ENCODE measurements at regions not wholly inside any gene's neighbourhood (a gene's known extent, or its start where the extent isn't known, plus 50 kb on each side); places are given as distances from the start of the nearest gene placed in this dataset.

DNA sequence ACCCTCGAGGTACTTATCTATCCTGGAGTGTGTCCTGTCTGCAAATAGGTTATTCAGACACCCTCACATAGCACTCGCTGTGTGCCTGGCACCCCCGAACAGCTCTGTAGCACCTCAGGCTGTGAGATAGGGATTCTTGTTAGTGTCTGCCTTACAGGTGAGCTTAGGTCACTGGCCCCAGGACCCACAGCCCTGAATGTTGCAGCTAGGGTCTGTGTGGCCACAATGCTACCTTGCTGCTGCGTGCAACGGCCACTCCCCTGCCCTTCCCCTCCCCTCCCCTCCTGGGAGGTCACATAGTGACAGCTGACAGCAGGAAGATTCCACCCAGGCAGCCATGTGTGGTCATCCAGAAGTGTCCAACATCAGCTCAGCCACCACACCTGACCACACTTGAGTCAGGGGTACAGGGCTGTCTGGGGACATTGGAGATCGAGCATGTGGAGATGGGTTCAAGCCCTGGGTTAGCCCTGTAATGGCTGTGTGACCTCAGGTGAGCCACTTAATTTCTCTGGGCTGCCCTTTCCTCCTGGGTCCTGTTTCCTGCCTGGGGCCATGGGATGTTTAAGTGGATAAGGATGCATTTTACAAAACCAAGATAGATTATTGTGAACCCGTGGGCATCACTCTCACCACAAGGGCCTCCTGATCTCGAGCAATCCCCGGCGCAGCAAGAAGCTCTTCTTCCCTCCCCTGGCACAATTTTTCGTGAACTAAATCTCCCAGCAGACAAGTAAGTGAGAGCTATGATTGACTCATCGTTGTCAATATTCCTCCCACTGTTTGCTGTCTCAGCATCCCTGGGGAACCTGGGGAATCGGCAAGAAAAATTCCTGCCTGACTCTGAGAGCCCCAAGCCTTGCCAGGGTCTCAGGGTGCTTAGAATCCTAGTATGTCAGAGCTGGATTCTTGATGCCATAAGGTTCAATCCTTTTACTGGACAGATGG, 208.7 kb downstream of the PTPRU start:
- no peak overlapping the region for H3K27ac ChIP-seq (ENCODE audit: low read depth, low read length)
- H3K36me3 ChIP-seq (ENCODE audit: insufficient read depth, low read length), result no peaks in the 10 kb centered on the region
- H3K9me3 ChIP-seq (ENCODE audit: low read length), result no peaks in the 10 kb centered on the region
- no peaks in the 10 kb centered on the region for H3K4me1 ChIP-seq (ENCODE audit: insufficient read depth, low read length)
- H3K4me3 ChIP-seq (ENCODE audit: low read depth in 1 of 2, low read length in 2 of 2), result no peak overlapping the region
- no peaks in the 10 kb centered on the region for H3K27me3 ChIP-seq (ENCODE audit: control insufficient read depth in 1 of 2, insufficient read depth in 2 of 2, low read length in 2 of 2)
- H3K9ac ChIP-seq (ENCODE audit: low read length), result no peak overlapping the region

DNA sequence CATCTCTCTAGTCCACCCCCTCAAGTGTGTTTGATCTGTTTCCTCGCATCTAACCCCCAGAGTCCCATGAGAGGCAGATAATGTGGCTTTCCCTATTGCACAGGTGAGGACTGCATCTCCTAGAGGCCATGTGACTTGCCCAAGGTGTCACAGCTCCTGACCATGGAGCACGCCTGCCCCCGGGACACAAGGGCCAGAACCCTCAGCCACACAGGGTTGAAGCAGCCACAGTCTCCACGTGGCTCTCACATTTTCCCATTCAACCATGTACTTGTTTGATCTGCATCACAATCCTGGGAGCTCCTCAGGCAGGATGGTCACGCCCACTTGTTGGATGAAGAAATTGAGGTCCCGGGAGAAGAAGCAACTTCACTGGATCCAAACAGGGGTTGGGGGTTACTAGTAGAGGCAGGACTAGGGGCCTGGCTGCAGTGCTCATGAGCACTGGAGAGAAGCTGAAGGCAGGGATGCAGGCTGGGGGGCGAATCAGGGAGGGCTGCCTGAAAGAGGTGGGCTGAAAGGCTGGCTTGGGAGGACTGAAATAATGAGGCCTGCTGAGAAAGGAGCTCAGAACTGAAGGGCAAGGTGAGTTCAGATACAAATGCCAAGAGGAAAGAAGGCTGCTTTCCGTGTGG, 207.9 kb downstream of the PTPRU start:
- no peak overlapping the region for H3K9ac ChIP-seq (ENCODE audit: low read length)
- H3K9me3 ChIP-seq (ENCODE audit: low read length), result no peaks in the 10 kb centered on the region
- no peak overlapping the region for H3K27ac ChIP-seq (ENCODE audit: low read depth, low read length)
- H3K27me3 ChIP-seq (ENCODE audit: control insufficient read depth in 1 of 2, insufficient read depth in 2 of 2, low read length in 2 of 2), result no peaks in the 10 kb centered on the region
- H3K4me1 ChIP-seq (ENCODE audit: insufficient read depth, low read length), result no peaks in the 10 kb centered on the region
- no peaks in the 10 kb centered on the region for H3K36me3 ChIP-seq (ENCODE audit: insufficient read depth, low read length)
- no peak overlapping the region for H3K4me3 ChIP-seq (ENCODE audit: low read depth in 1 of 2, low read length in 2 of 2)

DNA sequence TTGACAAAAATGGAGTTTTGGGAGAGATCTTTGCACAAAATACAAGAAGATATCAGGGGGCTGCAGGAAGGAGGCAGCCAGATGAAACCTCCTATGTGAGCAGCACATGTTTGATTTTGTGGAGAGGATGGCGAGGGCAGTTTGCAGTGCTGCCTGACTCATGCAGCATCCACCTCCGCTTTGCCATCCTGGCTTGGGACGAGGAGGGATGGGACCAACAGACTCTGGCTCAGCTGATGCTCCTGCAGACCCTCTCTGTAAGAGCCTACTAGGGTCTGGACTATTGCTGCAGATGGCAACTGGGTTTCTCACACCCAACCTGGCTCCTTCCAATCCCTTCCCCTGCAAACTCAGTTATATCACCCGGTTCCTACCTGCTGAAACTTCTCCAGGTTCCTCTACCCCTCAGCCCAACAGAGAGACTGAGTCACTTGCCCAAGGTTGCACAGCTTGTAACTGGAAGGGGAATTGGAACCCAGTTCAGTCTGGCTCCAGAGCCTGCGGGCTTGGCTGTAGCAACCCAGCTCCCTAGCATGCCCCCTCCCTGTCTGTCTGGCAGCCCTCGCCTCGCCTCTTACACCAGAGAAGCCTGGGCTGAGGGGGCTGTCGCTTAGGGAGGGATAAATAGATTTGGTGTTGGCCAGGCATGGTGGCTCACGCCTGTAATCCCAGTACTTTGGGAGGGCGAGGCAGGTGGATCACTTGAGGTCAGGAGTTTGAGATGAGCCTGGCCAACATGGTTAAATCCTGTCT, 205.8 kb downstream of the PTPRU start:
- no peaks in the 10 kb centered on the region for H3K9me3 ChIP-seq (ENCODE audit: low read length)
- H3K27ac ChIP-seq (ENCODE audit: low read depth, low read length), result no peak overlapping the region
- H3K36me3 ChIP-seq (ENCODE audit: insufficient read depth, low read length), result no peaks in the 10 kb centered on the region
- no peak overlapping the region for H3K4me3 ChIP-seq (ENCODE audit: low read depth in 1 of 2, low read length in 2 of 2)
- H3K27me3 ChIP-seq (ENCODE audit: control insufficient read depth in 1 of 2, insufficient read depth in 2 of 2, low read length in 2 of 2), result no peaks in the 10 kb centered on the region
- H3K4me1 ChIP-seq (ENCODE audit: insufficient read depth, low read length), result no peaks in the 10 kb centered on the region
- H3K9ac ChIP-seq (ENCODE audit: low read length), result no peak overlapping the region

DNA sequence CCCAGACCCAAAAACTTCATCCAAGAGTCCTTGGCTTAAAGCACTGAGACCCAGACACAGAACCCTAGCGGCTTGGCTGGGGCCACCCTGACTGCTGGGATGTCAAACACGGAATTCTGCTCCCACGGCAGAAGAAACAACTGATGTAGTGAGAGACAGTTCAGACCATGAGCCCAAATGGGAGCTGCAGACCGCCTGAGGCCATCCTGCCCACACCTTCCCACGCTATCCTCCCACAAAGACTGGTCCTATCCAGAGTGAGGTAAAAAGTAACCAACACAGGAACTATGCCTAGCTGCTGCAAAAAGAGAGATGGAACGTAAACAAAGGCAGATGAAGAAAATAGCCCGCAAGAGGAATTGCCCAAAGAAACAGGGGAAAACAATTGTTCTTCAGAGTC, 203.3 kb downstream of the PTPRU start:
- H3K27me3 ChIP-seq (ENCODE audit: control insufficient read depth in 1 of 2, insufficient read depth in 2 of 2, low read length in 2 of 2), result no peaks in the 10 kb centered on the region
- H3K4me3 ChIP-seq (ENCODE audit: low read depth in 1 of 2, low read length in 2 of 2), result no peak overlapping the region
- no peaks in the 10 kb centered on the region for H3K36me3 ChIP-seq (ENCODE audit: insufficient read depth, low read length)
- H3K4me1 ChIP-seq (ENCODE audit: insufficient read depth, low read length), result no peaks in the 10 kb centered on the region
- no peak overlapping the region for H3K9ac ChIP-seq (ENCODE audit: low read length)
- H3K27ac ChIP-seq (ENCODE audit: low read depth, low read length), result no peak overlapping the region
- no peaks in the 10 kb centered on the region for H3K9me3 ChIP-seq (ENCODE audit: low read length)

DNA sequence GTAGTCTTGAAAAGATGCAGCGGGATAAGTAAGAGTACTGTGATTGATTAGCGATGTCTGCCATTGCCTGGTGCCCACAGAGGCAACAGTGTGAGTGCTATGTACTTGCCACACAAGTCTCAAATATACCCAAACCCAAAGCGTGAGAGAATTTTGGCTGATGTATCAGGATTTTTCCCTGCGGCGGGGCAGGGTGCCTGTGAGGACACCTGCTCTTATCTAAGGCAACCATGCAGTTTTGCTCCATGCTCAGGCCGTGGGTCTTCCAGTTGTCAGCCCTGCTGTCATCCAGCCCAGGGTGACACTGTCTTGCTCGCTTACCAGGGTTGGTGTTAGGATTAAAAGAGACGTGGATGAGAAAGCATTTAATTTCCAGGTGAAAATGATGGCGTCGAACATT, 202.7 kb downstream of the PTPRU start:
- H3K27ac ChIP-seq (ENCODE audit: low read depth, low read length), result no peak overlapping the region
- no peak overlapping the region for H3K4me3 ChIP-seq (ENCODE audit: low read depth in 1 of 2, low read length in 2 of 2)
- no peaks in the 10 kb centered on the region for H3K36me3 ChIP-seq (ENCODE audit: insufficient read depth, low read length)
- H3K9me3 ChIP-seq (ENCODE audit: low read length), result no peaks in the 10 kb centered on the region
- no peaks in the 10 kb centered on the region for H3K27me3 ChIP-seq (ENCODE audit: control insufficient read depth in 1 of 2, insufficient read depth in 2 of 2, low read length in 2 of 2)
- H3K9ac ChIP-seq (ENCODE audit: low read length), result no peak overlapping the region
- H3K4me1 ChIP-seq (ENCODE audit: insufficient read depth, low read length), result no peaks in the 10 kb centered on the region

DNA sequence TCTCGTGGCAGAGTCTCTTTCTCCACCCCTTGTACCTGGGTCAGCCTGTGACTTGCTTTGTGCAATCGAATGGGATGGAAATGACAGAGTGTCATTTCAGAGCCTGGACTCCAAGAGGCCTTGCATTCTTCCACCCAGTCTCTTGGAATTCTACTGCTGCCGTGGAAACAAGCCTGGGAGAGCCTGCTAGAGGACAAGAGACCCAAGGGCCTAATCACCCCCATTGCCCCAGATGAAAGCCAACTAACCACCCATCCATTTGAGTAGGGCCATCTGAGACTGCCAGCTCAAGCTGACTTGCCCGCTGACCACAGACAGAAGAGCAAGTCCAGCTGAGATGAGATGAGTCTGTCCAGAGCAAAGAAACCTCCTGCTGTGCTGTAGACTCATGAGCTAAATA, 201.6 kb downstream of the PTPRU start:
- Histone ChIP-seq H3K36me3 (ENCODE audit: insufficient read depth, low read length) (no peaks in the 10 kb centered on the region), H3K9me3 (ENCODE audit: low read length) (no peaks in the 10 kb centered on the region), H3K27me3 (ENCODE audit: control insufficient read depth in 1 of 2, insufficient read depth in 2 of 2, low read length in 2 of 2) (no peaks in the 10 kb centered on the region), H3K4me1 (ENCODE audit: insufficient read depth, low read length) (no peaks in the 10 kb centered on the region), H3K9ac (ENCODE audit: low read length) (no peak overlapping the region), H3K4me3 (ENCODE audit: low read depth in 1 of 2, low read length in 2 of 2) (no peak overlapping the region), H3K27ac (ENCODE audit: low read depth, low read length) (no peak overlapping the region)

DNA sequence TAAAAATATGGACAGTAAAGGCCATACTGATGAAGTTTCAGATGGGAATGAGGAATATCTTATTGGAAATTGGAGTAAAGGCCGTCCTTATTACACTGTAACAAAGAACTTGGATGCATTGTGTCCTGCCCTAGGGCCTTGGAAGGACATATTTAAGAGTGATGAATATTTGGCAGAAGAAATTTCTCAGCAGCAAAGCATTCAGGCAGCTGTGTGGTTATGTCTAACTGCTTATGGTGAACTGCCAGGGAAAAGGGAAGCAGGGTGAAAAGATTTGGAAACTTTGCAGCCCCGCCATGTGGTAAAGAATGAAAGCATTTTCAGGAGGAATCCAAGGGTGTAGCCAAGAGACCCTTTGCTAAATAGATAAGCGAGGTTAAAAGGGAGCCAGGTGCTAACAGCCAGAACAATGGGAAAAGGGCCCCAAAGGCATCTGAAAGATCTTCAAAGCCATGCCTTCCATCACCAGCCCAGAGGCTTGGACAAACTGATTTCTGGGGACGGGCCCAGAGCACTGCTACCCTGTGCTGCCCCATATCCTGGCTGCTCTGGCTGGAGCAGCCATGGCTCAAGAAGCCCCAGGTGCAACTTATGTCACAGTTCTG, 200.0 kb downstream of the PTPRU start:
- no peaks in the 10 kb centered on the region for H3K27me3 ChIP-seq (ENCODE audit: control insufficient read depth in 1 of 2, insufficient read depth in 2 of 2, low read length in 2 of 2)
- no peak overlapping the region for H3K4me3 ChIP-seq (ENCODE audit: low read depth in 1 of 2, low read length in 2 of 2)
- no peaks in the 10 kb centered on the region for H3K4me1 ChIP-seq (ENCODE audit: insufficient read depth, low read length)
- no peak overlapping the region for H3K9ac ChIP-seq (ENCODE audit: low read length)
- peaks cover 4% of the 10 kb centered on the region for H3K9me3 ChIP-seq (ENCODE audit: low read length)
- no peak overlapping the region for H3K27ac ChIP-seq (ENCODE audit: low read depth, low read length)
- no peaks in the 10 kb centered on the region for H3K36me3 ChIP-seq (ENCODE audit: insufficient read depth, low read length)

DNA sequence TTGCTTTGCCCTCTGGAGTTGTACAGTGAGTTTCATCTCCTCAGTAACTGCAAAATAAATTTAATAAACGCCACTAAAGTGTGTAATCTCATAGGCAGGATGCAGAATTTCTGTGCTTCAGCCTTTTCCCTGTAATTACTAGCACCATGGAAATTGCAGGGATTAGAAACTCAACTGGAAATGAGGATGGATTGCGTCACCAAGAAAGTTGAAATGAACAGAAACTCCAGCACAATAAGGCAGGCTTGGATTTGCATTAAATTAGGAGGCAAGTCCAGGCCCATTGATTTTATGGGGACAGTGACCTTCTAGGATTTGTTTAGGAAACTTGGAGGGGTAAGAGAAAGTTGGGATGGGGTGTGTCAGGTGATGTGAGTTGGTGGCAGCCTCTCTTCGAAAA, 197.5 kb downstream of the PTPRU start:
- Histone ChIP-seq H3K9me3 (ENCODE audit: low read length) (peaks cover 4% of the 10 kb centered on the region), H3K4me1 (ENCODE audit: insufficient read depth, low read length) (no peaks in the 10 kb centered on the region), H3K27me3 (ENCODE audit: control insufficient read depth in 1 of 2, insufficient read depth in 2 of 2, low read length in 2 of 2) (no peaks in the 10 kb centered on the region), H3K36me3 (ENCODE audit: insufficient read depth, low read length) (no peaks in the 10 kb centered on the region), H3K9ac (ENCODE audit: low read length) (no peak overlapping the region), H3K4me3 (ENCODE audit: low read depth in 1 of 2, low read length in 2 of 2) (no peak overlapping the region), H3K27ac (ENCODE audit: low read depth, low read length) (no peak overlapping the region)

DNA sequence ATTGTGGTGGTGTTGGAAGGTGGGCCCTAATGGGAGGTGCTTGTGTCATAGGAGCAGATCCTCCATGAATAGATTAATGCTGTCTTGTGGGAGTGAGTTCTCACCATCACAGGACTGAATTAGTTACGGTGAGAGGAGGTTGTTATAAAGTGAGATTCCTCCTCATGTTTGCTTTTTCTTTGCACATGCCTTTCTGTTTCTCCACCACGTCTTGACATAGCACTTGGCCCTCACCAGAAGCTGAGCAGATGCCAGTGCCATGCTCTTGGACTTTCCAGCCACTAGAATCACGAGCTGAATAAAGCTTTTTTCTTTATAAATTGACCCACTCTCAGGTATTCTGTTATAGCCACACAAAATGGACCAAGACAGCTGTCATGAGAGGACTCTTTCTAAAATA, 194.8 kb downstream of the PTPRU start:
- no peak overlapping the region for H3K4me3 ChIP-seq (ENCODE audit: low read depth in 1 of 2, low read length in 2 of 2)
- no peaks in the 10 kb centered on the region for H3K4me1 ChIP-seq (ENCODE audit: insufficient read depth, low read length)
- H3K27ac ChIP-seq (ENCODE audit: low read depth, low read length), result no peak overlapping the region
- no peaks in the 10 kb centered on the region for H3K36me3 ChIP-seq (ENCODE audit: insufficient read depth, low read length)
- H3K9ac ChIP-seq (ENCODE audit: low read length), result no peak overlapping the region
- H3K9me3 ChIP-seq (ENCODE audit: low read length), result peaks cover 4% of the 10 kb centered on the region
- H3K27me3 ChIP-seq (ENCODE audit: control insufficient read depth in 1 of 2, insufficient read depth in 2 of 2, low read length in 2 of 2), result no peaks in the 10 kb centered on the region

DNA sequence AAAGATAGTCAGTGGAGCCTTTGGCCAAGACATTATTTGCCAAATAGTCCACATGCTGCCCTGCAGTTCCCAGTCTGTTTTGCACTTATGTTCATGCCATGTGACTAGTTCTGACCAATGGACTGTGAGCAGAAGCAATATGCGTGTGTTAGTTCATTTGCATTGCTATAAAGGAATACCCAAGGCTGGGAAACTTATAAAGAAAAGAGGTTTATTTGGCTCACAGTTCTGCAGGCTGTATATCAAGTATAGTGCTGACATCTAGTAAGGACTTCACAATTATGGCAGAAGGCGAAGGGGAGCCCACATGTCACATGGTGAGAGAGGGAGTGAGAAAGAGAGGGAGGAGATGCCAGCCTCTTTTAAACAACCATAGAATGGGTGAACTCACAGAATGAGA, 193.3 kb downstream of the PTPRU start:
- Histone ChIP-seq H3K27me3 (ENCODE audit: control insufficient read depth in 1 of 2, insufficient read depth in 2 of 2, low read length in 2 of 2) (no peaks in the 10 kb centered on the region), H3K9ac (ENCODE audit: low read length) (no peak overlapping the region), H3K27ac (ENCODE audit: low read depth, low read length) (no peak overlapping the region), H3K36me3 (ENCODE audit: insufficient read depth, low read length) (no peaks in the 10 kb centered on the region), H3K4me1 (ENCODE audit: insufficient read depth, low read length) (no peaks in the 10 kb centered on the region), H3K4me3 (ENCODE audit: low read depth in 1 of 2, low read length in 2 of 2) (no peak overlapping the region), H3K9me3 (ENCODE audit: low read length) (peaks cover 4% of the 10 kb centered on the region)

DNA sequence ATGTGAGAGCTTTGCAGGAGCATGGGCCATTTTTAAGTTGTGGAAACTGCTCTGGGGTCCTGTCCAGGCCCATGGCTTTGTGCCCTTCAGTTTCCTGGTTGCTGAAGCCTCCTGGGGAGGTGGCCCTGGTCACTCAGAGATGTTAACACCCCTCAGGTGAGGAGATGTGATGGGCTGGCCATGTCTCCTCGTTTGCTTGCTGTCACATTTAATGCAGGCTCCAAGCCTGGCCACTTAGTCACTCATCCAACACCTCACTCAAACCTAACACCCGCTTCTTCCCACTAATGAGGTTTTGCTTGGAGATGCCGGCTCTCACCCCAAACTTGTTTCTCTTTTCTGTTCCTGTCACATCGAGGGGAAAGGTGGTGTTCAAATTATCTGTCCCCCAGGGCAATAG, 192.7 kb downstream of the PTPRU start:
- Histone ChIP-seq H3K9ac (ENCODE audit: low read length) (no peak overlapping the region), H3K27me3 (ENCODE audit: control insufficient read depth in 1 of 2, insufficient read depth in 2 of 2, low read length in 2 of 2) (no peaks in the 10 kb centered on the region), H3K9me3 (ENCODE audit: low read length) (peaks cover 4% of the 10 kb centered on the region)

More for the DNA sequence above, 192.7 kb downstream of the PTPRU start:
- H3K36me3 ChIP-seq (ENCODE audit: insufficient read depth, low read length), result no peaks in the 10 kb centered on the region
- H3K4me3 ChIP-seq (ENCODE audit: low read depth in 1 of 2, low read length in 2 of 2), result no peak overlapping the region
- no peak overlapping the region for H3K27ac ChIP-seq (ENCODE audit: low read depth, low read length)
- H3K4me1 ChIP-seq (ENCODE audit: insufficient read depth, low read length), result no peaks in the 10 kb centered on the region

All from muscle layer of colon (tissue), 2 donors.